ENCODE measurements at regions not wholly inside any gene's neighbourhood (a gene's known extent, or its start where the extent isn't known, plus 50 kb on each side); places are given as distances from the start of the nearest gene placed in this dataset.
"Not testable (repeated sequence)": the region's sequence is repeated elsewhere in the genome, so short reads cannot be mapped to it uniquely, and the experiment has no call there.

GRCh38 chrX:5305452-5305851, 923.2 kb downstream of the NLGN4X start:
- H3K27ac ChIP-seq, result no peak overlapping the region
- no peak for TF ChIP-seq ZFX (IDR thresholded peaks at IDR 0.05; ENCODE audit: borderline replicate concordance)
- TF ChIP-seq CTCF (IDR thresholded peaks at IDR 0.05), result no peak

GRCh38 chrX:5295004-5295403, 933.7 kb downstream of the NLGN4X start:
- no peak for TF ChIP-seq ZFX (IDR thresholded peaks at IDR 0.05; ENCODE audit: borderline replicate concordance)
- no peak for TF ChIP-seq CTCF (IDR thresholded peaks at IDR 0.05)
- no peak overlapping the region for H3K27ac ChIP-seq

- H3K27ac ChIP-seq, result no peak overlapping the region
- no peak for TF ChIP-seq ZFX (IDR thresholded peaks at IDR 0.05; ENCODE audit: borderline replicate concordance)
- TF ChIP-seq CTCF (IDR thresholded peaks at IDR 0.05), result no peak
These were observed 938.0 kb downstream of the NLGN4X start for GRCh38 chrX:5290635-5291034.

- H3K27ac ChIP-seq, result not testable (repeated sequence)
These were observed 938.7 kb downstream of the NLGN4X start for GRCh38 chrX:5289949-5290348.

- no peak overlapping the region for H3K27ac ChIP-seq
- no peak for TF ChIP-seq CTCF (IDR thresholded peaks at IDR 0.05)
- TF ChIP-seq ZFX (IDR thresholded peaks at IDR 0.05; ENCODE audit: borderline replicate concordance), result no peak
These were observed 949.8 kb downstream of the NLGN4X start for GRCh38 chrX:5278908-5279307.

GRCh38 chrX:5265324-5265850, 963.3 kb downstream of the NLGN4X start:
- TF ChIP-seq ZFX (IDR thresholded peaks at IDR 0.05; ENCODE audit: borderline replicate concordance), result no peak
- no peak for TF ChIP-seq CTCF (IDR thresholded peaks at IDR 0.05)
- H3K27ac ChIP-seq, result no peak overlapping the region

GRCh38 chrX:5250106-5250505, 978.6 kb downstream of the NLGN4X start:
- TF ChIP-seq CTCF (IDR thresholded peaks at IDR 0.05) (no peak), ZFX (IDR thresholded peaks at IDR 0.05; ENCODE audit: borderline replicate concordance) (no peak)
- H3K27ac ChIP-seq, result no peak overlapping the region

GRCh38 chrX:5242091-5242790, 986.4 kb downstream of the NLGN4X start:
- TF ChIP-seq ZFX (IDR thresholded peaks at IDR 0.05; ENCODE audit: borderline replicate concordance), result no peak
- TF ChIP-seq CTCF (IDR thresholded peaks at IDR 0.05), result no peak
- no peak overlapping the region for H3K27ac ChIP-seq
